ENCODE measurements at regions not wholly inside any gene's neighbourhood (a gene's known extent, or its start where the extent isn't known, plus 50 kb on each side); places are given as distances from the start of the nearest gene placed in this dataset.

GRCh38 chr16:7107436-7107835, 225.2 kb upstream of the RBFOX1 start:
- DNase-seq (no peak), ATAC-seq (ENCODE audit: low read depth) (no peak)
- H3K56ac ChIP-seq (ENCODE audit: extremely low read depth, insufficient read depth, low read length), result no peak overlapping the region
- no peak overlapping the region for H3K27ac ChIP-seq (ENCODE audit: insufficient read depth, low read length)
- H2BK5ac ChIP-seq (ENCODE audit: low read depth, low read length, poor library complexity, severe bottlenecking), result no peak overlapping the region
- no peak overlapping the region for H3K4me2 ChIP-seq (ENCODE audit: low read depth, low read length)
- H4K91ac ChIP-seq (ENCODE audit: insufficient read depth, low read depth, low read length), result no peak overlapping the region
- no peaks in the 10 kb centered on the region for H4K20me1 ChIP-seq (ENCODE audit: insufficient read depth, low read length)
- no peaks in the 10 kb centered on the region for H3K9me1 ChIP-seq (ENCODE audit: insufficient read depth, low read length)
- H3K79me1 ChIP-seq (ENCODE audit: low read depth in 1 of 2, low read length in 2 of 2), result no peaks in the 10 kb centered on the region
- H2AK5ac ChIP-seq (ENCODE audit: low read depth, low read length), result no peak overlapping the region
- no peak overlapping the region for H2AK9ac ChIP-seq (replicated peaks; ENCODE audit: low read depth, low read length, poor library complexity)
- ChIA-PET CTCF (no interaction called here), POLR2A (ENCODE audit: unreplicated experiment) (no interaction called here)
- H3K23ac ChIP-seq (ENCODE audit: low read depth, low read length), result no peak overlapping the region
- no peak overlapping the region for H2AFZ ChIP-seq (replicated peaks; ENCODE audit: low read length, poor library complexity)
- in situ Hi-C loops (cut with MboI; ENCODE audit: low sequenced_read_pairs), result no loop called here
- H3K4ac ChIP-seq (ENCODE audit: low read depth, low read length), result no peak overlapping the region
- H2BK120ac ChIP-seq (ENCODE audit: low read depth, low read length), result no peak overlapping the region
- no peaks in the 10 kb centered on the region for H3K4me1 ChIP-seq (ENCODE audit: control insufficient read depth, insufficient read depth, low read length)
- no peak overlapping the region for H3K18ac ChIP-seq (ENCODE audit: low read depth, low read length)
- WGBS, 2 experiments (ENCODE audit: extremely low coverage in 2 of 2, insufficient read length in 1 of 2), result no CpG with 5 or more reads among the region's 3 CpGs
- no peak overlapping the region for H4K8ac ChIP-seq (ENCODE audit: low read depth in 2 of 2, low read length in 2 of 2)
- no peak overlapping the region for H3K14ac ChIP-seq (replicated peaks; ENCODE audit: low read depth, low read length)
- no TSS peak for BruUV-seq (replicated peaks)
- H4K5ac ChIP-seq (ENCODE audit: low read depth, low read length), result no peak overlapping the region
- no peak overlapping the region for H3K9ac ChIP-seq (ENCODE audit: low read depth, low read length)
- dilution Hi-C loops (cut with HindIII; ENCODE audit: low sequenced_read_pairs, unreplicated experiment), result no loop called here
- H2BK15ac ChIP-seq (ENCODE audit: low read depth, low read length), result no peak overlapping the region
- no peaks in the 10 kb centered on the region for H3K36me3 ChIP-seq (ENCODE audit: control insufficient read depth, insufficient read depth, low read length)
- H3K27me3 ChIP-seq (ENCODE audit: control insufficient read depth, insufficient read depth, low read length), result no peaks in the 10 kb centered on the region
- H3K4me3 ChIP-seq (ENCODE audit: insufficient read depth, low read depth, low read length), result no peak overlapping the region
- intact Hi-C loops (cut with micrococcal nuclease), result no loop called here
- TF ChIP-seq ELK1 (IDR thresholded peaks at IDR 0.05; ENCODE audit: borderline replicate concordance, low read depth, low read length) (no peak), CTCF (conservative IDR thresholded peaks at IDR 0.05; ENCODE audit: low read depth, low read length) (no peak), MAZ (IDR thresholded peaks at IDR 0.05; ENCODE audit: borderline replicate concordance, low read depth, low read length) (no peak), RCOR1 (IDR thresholded peaks at IDR 0.05; ENCODE audit: insufficient replicate concordance, low read length) (no peak), BHLHE40 (IDR thresholded peaks at IDR 0.05; ENCODE audit: low read depth, low read length) (no peak), POLR2A (IDR thresholded peaks at IDR 0.05; ENCODE audit: low read depth, low read length) (no peak), USF2 (IDR thresholded peaks at IDR 0.05; ENCODE audit: low read depth, low read length) (no peak), MAFK (IDR thresholded peaks at IDR 0.05; ENCODE audit: low read depth, low read length) (no peak), CHD1 (IDR thresholded peaks at IDR 0.05; ENCODE audit: low read depth, low read length) (no peak), FOS (IDR thresholded peaks at IDR 0.05; ENCODE audit: low read depth, low read length) (no peak), MXI1 (IDR thresholded peaks at IDR 0.05; ENCODE audit: borderline replicate concordance, low read depth, low read length) (no peak), RAD21 (IDR thresholded peaks at IDR 0.05; ENCODE audit: low read length) (no peak), RFX5 (IDR thresholded peaks at IDR 0.05; ENCODE audit: low read depth, low read length) (no peak), SMC3 (IDR thresholded peaks at IDR 0.05; ENCODE audit: low read depth, low read length) (no peak), NFE2L2 (IDR thresholded peaks at IDR 0.05; ENCODE audit: low read depth, low read length) (no peak), CEBPB (IDR thresholded peaks at IDR 0.05; ENCODE audit: low read depth, low read length) (no peak)
- H3K9me3 ChIP-seq (ENCODE audit: control insufficient read depth, insufficient read depth, low read length), result peaks cover 4% of the 10 kb centered on the region; the same call in 1 of the 2 replicates
- H2BK20ac ChIP-seq (ENCODE audit: low read depth, low read length), result no peak overlapping the region
